HG02623 (cell line): ENCODE measurements at regions not wholly inside any gene's neighbourhood (a gene's known extent, or its start where the extent isn't known, plus 50 kb on each side); places are given as distances from the start of the nearest gene placed in this dataset.
"Not testable (repeated sequence)": the region's sequence is repeated elsewhere in the genome, so short reads cannot be mapped to it uniquely, and the experiment has no call there.

ENCODE experiments used
- ATAC-seq: cut with Tn5 transposase; IDR thresholded peaks from one replicate; pipeline ENCODE4 v1.9.1; 2021; ENCODE audit warnings: moderate library complexity; ENCODE audit not compliant: unreplicated experiment

GRCh38 chr2:8558096-8558495 lies 123.8 kb upstream of the ID2 start:
- no peak for ATAC-seq

GRCh38 chr2:8558956-8559355 lies 122.9 kb upstream of the ID2 start:
- ATAC-seq, result no peak

- no peak for ATAC-seq
These were observed 122.1 kb upstream of the ID2 start for GRCh38 chr2:8559805-8560204.

- ATAC-seq, result not testable (repeated sequence)
These were observed 120.2 kb upstream of the ID2 start for GRCh38 chr2:8561692-8562091.

- no peak for ATAC-seq
These were observed 117.9 kb upstream of the ID2 start for GRCh38 chr2:8563814-8564474.

- no peak for ATAC-seq
These were observed 117.4 kb upstream of the ID2 start for GRCh38 chr2:8564475-8564874.

- ATAC-seq, result no peak
These were observed 116.3 kb upstream of the ID2 start for GRCh38 chr2:8565399-8566154.

- ATAC-seq, result no peak
These were observed 115.6 kb upstream of the ID2 start for GRCh38 chr2:8566155-8566670.

- ATAC-seq, result no peak
These were observed 114.9 kb upstream of the ID2 start for GRCh38 chr2:8566774-8567468.

GRCh38 chr2:8567469-8568260 lies 114.2 kb upstream of the ID2 start:
- no peak for ATAC-seq

- ATAC-seq, result no peak
These were observed 113.1 kb upstream of the ID2 start for GRCh38 chr2:8568543-8569302.

- ATAC-seq, result no peak
These were observed 112.4 kb upstream of the ID2 start for GRCh38 chr2:8569332-8569930.

GRCh38 chr2:8570637-8571036 lies 111.2 kb upstream of the ID2 start:
- ATAC-seq, result no peak

GRCh38 chr2:8571301-8571791 lies 110.5 kb upstream of the ID2 start:
- ATAC-seq, result no peak

- ATAC-seq, result no peak
These were observed 109.9 kb upstream of the ID2 start for GRCh38 chr2:8571792-8572499.

GRCh38 chr2:8572712-8573233 lies 109.1 kb upstream of the ID2 start:
- no peak for ATAC-seq

- no peak for ATAC-seq
These were observed 108.5 kb upstream of the ID2 start for GRCh38 chr2:8573234-8573941.

GRCh38 chr2:8573942-8574195 lies 108.0 kb upstream of the ID2 start:
- ATAC-seq, result no peak
